GM18861 (cell line): ENCODE measurements at regions not wholly inside any gene's neighbourhood (a gene's known extent, or its start where the extent isn't known, plus 50 kb on each side); places are given as distances from the start of the nearest gene placed in this dataset.

ENCODE experiments used
- ATAC-seq: cut with Tn5 transposase; IDR thresholded peaks from one replicate; pipeline ENCODE4 v1.9.1; 2021; ENCODE audit not compliant: unreplicated experiment

DNA sequence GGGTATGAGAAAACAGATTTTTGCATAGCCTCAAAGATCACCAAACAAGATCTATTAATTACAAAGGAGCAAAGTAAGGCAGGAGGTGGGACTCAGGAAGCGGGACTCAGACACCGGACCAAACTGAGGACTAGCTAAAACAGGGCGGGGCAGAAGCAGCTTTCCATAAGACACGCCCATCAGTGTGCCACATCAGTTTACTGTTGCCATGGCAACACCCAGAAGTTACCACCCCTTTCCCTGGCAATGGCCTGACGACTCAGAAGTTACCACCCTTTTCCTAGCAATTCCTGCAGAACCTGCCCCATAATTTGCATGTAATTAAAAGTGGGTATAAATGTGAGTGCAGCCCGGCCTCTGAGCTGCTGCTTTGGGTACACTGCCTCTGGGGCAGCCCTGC, 173.9 kb downstream of the SHANK2 start:
- no peak for ATAC-seq

DNA sequence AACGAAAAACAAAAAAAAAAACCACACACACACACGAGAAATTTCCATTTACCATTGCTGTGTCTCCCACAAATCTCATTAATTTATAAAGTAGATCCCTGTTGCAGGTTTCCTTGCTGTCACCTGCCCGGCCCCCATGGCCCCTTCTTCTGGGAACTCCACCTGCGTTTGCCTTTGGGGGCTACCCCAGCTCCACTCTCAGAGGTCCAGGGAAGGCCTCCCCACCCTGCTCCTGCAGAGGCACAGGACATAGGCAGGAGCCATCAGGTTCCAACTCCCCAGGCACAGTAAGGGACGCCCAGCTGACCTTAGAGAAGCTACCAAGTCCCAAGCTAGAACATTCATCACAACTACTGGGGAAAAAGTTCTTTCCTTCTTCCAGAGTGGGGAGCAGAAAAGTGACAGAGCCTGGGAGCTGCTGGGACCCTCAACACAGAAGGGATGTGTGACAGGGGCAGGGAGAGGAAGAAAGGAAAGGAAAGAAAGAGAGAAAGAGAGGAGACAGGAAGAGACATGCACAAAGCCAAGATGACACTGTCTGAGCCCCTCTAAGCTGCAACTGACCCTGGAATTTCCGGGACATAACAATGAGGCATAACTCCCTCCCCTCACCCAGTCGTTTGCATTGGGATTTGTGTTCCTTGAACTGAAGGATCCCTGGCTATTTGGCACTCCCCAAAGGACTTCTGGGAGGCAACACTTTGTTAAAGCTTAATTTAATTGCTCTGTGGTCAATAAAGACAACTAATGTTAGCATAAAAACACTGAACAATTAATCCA, 175.7 kb downstream of the SHANK2 start:
- ATAC-seq = no peak

DNA sequence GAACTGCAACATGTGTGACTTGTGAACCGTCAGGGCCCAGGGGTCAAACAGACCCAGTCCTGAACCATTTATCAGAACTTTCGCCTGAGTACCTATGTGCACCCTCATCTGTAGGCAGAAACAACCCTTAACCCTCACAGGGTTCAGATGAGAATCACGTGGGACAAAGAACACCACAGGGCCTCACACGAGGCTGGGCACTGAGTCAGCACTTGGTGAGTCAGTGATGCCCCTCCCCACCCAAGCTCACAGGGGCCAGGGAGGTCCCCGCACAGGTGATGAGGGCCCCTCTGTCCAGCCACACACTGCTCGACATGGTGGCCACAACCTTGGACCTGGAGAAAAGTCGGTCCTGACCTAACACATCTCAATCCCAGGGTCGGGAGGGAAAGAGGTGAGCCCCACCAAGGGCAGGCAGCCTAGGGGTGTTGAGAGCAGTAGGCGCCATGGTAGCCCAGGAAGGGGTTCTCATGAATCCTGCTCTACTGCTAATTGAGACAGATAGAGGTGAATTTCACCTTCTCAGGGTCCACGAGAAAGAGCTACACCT, 176.4 kb downstream of the SHANK2 start:
- ATAC-seq = no peak

DNA sequence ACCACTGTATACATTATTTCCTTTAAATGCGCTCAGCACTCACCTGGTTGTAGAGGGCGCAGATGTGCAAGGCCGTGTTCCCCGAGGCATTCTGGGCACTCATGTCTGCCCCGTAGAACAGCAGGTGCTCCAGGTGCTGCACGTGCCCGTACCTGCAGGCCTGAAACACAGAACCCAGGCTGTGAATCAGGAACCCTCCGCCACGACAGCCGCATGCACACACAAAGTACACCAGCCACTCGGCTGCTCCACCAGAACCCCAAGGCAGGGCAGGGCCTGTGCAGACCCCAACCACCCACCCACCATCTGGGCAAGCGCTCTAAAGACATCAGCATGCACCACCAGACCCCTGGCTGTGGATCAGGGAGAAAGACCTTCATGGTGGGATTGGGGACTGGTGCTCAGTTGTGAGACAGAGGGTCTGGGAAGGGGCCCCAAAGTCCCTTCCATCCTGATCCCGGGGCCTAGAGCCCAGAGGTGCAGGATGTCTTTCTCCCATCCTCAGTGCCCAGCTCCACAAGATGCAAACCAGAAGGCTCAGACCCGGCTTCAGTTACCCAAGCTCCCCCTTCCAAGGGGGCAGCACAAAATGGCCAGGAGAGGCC, 177.2 kb downstream of the SHANK2 start:
- ATAC-seq = no peak

DNA sequence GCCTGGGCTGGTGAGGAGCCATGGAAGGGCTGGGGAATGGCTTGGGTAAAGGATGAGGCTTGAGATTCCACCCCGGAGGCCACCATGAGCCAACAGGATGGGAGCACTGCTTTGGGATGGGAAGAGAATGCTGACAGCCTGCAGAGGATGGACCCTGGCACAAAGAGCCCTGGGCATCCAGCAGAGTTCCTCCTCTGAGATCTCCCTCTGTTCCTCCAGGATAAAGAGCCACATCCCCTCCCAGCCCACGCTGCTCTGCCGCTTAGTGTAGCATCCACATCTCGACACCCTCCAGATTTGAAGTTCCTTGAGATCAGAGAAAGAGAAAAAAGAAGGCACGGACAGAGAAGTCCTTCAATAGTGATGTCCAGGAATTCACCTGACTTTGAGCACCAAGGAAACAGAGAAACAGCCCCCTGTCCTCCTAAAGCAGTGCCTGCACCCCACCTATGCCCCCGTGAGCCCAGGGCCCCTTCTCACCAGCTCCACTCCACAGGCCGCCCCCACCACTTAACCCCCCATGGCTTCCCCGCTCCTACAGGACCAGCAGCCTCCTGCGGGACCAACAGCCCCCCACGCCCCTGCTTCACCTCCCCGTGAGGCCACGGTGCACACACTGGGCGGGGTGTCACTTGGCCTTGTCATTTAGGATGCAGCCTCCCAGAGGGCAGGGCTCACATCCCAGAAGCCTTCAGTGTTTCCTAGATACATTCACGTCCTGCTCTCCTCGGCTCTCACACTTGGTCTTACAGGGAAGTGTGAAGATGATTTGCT, 180.5 kb downstream of the SHANK2 start:
- ATAC-seq = no peak

DNA sequence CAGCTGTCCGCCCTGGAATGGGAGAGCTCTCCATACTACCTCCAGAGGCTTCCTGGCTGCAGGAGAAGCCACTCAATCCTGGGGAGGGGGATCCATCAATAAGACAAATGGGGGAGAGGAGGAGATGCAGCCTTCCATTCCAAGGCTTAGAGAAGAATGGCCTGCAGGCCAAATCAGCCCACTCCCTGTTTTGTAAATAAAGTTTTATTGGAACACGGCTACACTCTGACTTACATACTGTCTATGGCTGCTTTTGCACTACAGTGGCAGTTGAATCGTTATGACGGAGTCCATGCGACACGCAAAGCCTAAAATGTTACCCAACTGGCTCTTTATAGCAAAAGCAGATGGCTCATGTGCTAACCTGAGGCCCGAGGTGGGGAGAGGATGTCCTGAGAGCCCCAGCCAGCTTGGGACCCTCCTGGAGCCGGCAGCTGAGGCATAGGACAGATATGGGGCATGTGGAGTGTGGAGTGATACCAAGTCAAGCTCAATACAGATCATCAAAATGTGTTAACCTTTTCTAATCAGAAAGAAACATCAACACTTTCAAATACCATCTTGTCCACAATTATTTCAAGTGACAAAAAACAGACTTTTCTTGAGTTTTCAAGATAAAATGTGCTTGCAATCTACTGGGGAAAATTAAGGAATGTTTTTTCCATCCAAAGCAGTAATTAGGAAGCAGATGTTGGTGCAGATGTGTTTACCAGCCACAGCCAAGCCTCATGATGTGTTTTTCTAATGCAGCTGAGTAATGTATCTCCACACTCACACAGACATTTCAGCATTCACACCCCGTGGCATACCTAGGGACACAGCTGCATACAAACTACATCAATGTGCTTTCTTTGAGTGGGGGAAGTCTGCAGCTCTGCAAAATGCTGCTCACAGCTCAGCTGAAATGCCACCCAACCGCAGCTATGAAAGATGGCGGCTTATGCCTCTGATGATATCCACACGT, 181.6 kb downstream of the SHANK2 start:
- ATAC-seq = no peak

DNA sequence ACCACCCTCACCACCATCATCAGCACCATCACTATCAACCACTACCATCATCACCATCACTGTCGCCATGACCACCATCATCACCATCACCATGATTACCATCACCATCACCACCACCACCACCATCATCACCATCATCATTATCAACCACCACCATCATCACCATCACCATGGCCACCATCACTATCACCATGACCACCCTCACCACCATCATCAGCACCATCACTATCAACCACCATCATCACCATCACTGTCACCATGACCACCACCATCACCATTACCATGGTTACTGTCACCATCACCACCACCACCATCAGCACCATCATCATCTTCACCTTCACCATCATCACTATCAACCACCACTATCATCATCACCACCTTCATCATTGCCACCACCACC, 183.4 kb downstream of the SHANK2 start:
- no peak for ATAC-seq

DNA sequence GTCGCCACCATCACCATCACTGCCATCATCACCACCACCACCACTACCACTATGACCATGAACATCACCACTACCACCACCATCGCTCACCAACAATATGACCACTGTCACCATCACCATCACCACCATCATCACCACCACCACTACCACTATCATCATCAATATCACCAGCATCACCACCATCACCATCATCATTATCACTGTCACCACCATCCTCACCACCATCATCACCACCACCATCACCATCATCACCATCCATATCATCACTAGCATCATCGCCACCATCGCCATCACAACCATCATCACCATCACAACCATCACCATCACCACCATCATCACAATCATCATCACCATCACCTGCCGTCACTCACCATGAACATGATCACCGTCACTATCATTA, 184.6 kb downstream of the SHANK2 start:
- ATAC-seq = no peak

DNA sequence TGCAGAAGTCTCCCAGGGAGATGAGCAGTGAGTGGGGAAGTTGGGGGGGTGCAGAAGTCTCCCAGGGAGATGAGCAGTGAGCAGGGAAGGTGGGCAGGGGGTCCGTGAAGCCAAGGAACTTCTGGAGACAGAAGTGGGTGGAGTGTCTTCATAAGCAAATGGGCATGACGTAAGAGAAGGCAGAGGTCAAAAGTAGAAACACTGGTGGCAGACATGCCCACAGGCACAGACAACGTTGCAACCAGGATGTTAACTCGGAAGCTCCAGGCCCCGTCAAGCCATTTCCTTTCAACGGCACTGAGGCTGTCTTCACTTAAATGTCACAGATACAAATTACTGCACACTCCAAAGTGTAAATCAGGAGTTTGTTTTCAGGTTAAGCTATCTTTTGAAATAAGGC, 186.1 kb downstream of the SHANK2 start:
- no peak for ATAC-seq

DNA sequence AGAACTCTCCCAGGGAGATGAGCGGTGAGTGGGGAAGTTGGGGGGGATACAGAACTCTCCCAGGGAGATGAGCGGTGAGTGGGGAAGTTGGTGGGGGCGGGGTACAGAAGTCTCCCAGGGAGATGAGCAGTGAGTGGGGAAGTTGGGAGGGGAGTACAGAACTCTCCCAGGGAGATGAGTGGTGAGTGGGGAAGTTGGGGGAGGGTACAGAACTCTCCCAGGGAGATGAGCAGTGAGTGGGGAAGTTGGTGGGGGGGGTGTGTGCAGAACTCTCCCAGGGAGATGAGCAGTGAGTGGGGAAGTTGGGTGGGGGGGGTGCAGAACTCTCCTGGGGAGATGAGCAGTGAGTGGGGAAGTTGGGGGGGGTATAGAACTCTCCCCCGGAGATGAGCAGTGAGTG, 186.5 kb downstream of the SHANK2 start:
- no peak for ATAC-seq

DNA sequence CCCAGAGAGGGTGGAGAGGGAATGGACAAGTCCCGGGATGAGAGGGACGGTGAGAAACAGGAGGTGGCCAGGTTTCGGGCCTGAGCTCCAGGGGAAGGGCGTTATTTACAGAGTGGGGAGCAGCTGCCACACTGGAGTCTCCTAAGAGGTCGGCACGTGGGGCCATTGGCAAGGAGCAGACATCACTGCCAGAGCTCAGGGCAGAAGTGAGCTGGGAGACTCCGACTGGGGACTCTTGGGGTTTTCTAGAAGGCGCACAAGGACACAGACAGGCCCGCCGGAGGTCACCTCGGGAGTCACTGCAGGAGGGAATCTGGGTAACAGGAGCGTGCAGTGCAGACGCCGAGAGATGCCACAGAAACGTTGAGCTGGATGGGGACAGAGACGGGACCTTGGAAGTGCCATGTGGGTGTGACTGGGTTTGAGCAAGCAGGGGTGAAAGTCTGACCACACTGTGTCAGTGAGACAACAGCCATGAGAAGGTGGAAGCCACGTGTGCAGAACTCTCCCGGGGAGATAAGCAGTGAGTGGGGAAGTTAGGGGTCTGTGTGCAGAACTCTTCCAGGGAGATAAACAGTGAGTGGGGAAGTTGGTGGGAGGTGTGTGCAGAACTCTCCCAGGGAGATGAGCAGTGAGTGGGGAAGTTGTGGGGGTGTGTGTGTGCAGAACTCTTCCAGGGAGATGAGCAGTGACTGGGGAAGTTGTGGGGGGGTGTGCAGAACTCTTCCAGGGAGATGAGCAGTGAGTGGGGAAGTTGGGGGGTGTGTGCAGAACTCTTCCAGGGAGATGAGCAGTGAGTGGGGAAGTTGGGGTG, 187.5 kb downstream of the SHANK2 start:
- ATAC-seq = no peak

DNA sequence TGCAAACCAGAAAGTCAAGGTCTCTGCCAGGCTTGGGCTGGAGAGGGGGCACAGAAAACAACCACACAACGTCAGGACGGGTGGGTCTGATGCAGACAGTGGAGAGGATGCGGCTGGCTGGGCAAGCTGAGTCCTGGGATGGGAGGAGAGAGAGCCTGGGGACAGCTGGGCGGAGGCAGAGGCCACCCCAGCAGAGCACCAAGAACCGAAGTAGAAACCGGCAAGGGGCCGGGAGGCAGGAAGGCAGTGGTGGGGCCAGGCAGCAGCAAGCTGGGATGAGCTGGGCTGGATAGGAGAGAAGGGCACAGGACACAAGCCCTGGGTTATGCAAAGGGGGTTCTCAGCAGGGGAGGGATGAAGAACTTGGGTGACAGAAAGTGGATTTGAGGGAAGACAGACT, 188.2 kb downstream of the SHANK2 start:
- ATAC-seq = no peak

DNA sequence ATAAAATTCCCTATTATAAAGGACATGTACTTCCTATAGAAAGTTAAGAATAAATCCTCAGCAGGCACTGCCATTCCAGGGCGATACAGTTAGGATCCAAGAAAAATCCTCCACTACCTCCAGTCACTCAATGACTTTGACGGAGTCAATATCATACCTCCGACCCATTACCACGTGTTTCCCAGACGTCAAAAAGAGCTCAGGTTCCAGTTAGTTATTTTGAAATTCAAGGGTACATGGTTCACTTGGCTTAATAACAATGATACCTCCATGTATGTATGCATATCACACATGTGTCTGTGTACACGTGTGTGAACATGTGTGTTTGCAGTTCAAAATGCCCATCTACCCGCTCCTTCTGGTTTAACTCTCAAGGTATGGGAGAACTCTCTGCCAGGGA, 189.2 kb downstream of the SHANK2 start:
- ATAC-seq = no peak

DNA sequence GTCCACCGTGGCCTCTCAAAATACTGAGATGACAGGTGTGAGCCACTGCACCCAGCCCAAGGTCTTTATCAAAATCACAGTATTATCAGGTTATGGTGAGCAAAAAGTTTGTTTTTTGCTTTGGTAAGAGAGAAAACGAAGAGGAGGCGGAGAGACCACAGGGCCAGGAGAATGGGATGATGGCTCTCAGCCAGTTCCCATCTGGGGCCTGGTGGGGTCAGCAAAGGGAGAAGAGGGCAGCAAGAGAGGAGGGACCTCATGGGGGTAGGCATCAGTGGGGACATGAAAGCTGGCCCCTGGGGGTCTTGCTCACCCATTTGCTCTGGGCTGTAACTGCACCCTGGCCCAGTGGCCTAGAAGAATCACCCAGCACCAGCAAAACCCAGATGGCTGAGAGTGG, 190.2 kb downstream of the SHANK2 start:
- no peak for ATAC-seq

DNA sequence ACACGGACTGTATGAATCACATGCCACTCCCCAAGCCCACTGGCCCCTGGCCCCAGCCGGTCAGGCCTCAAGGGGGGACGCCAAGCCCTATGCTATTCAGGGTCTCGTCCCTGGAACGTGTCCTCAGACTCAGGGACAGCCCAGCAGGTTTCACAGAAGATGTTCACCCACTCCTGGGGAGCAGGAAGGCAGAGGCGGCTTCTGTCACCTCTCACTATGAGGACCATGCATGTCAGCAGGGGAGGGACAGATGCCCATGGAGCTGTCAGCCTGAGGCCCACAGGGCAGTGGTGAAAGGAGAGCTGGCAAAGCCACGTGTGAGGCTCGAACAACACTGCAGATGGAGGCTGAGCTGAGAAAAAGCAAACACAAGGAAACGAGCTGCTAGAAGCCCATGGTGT, 192.0 kb downstream of the SHANK2 start:
- ATAC-seq = no peak

DNA sequence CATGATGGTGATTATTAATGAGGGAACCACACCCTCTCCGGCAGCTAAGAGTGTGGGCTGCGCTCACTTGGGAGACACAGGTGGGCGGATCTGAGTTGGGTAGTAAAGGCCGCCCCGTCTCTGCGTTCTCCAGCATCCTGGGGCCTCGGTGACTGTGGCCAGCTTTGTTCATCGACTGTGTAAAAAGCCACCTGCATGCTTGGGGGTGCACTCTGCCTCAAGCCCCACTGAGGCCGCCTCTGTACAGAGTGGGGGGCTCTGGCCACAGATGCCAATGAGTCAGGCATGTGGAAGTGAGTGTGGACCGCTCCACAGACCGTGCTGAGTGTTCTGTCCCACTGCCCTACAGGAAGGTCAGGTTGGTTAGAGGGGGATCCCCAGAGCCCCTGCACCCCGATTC, 192.7 kb downstream of the SHANK2 start:
- ATAC-seq = no peak

DNA sequence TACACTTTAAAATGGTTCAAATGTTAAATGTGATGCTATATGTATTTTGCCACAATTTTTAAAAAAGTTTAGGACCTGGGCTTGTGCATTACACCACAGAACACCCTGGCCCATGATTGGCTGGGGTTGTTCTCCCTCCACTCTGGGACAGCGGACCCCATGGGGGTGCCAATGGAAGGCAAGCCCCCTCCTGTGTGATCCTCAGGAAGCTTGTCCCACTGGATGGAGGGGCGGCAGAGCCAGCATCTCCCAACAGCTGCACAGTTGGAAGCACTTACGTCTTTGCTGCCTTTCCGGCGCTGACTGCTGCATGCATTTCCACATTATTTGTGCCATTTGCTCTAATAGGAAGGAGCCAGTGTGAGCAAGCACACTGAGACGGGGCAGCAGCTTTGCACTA, 196.5 kb downstream of the SHANK2 start:
- no peak for ATAC-seq
